HG03108 (cell line): ENCODE measurements at regions not wholly inside any gene's neighbourhood (a gene's known extent, or its start where the extent isn't known, plus 50 kb on each side); places are given as distances from the start of the nearest gene placed in this dataset.

Experiments
- ATAC-seq: cut with Tn5 transposase; IDR thresholded peaks from one replicate; pipeline ENCODE4 v1.9.1; 2021; ENCODE audit warnings: moderate library complexity; ENCODE audit not compliant: unreplicated experiment

GRCh38 chr7:84256571-84256971 is 62.0 kb upstream of the SEMA3A start:
- no peak for ATAC-seq

GRCh38 chr7:84251277-84251781 is 56.7 kb upstream of the SEMA3A start:
- ATAC-seq, result no peak

GRCh38 chr7:84250452-84250851 is 55.9 kb upstream of the SEMA3A start:
- no peak for ATAC-seq

GRCh38 chr7:84249656-84250055 is 55.1 kb upstream of the SEMA3A start:
- ATAC-seq, result no peak

GRCh38 chr7:84248843-84249242 is 54.3 kb upstream of the SEMA3A start:
- no peak for ATAC-seq

- no peak for ATAC-seq
These were observed 53.7 kb upstream of the SEMA3A start for GRCh38 chr7:84248267-84248666.

- ATAC-seq, result no peak
These were observed 53.0 kb upstream of the SEMA3A start for GRCh38 chr7:84247591-84247990.

- no peak for ATAC-seq
These were observed 51.2 kb upstream of the SEMA3A start for GRCh38 chr7:84245835-84246234.
